HCT116 (cell line): ENCODE measurements at regions not wholly inside any gene's neighbourhood (a gene's known extent, or its start where the extent isn't known, plus 50 kb on each side); places are given as distances from the start of the nearest gene placed in this dataset.

Source experiments
- ATAC-seq: fragments of 200-7000 bp; cut with Tn5 transposase; 2 replicates; pipeline ENCODE4 v1.9.1; 2020; ENCODE audit warnings: mild to moderate bottlenecking, moderate library complexity
- BruUV-seq: library from RNA; stranded (reverse); fragments of 400-500 nt; replicated peaks from 2 replicates; lab custom pipeline; 2021; lab: Mats Ljungman, UMichigan
- CTCF ChIA-PET: fragments of 300-600 bp; sonication (Branson Sonifier 250); formaldehyde crosslinking; loops from one replicate; lab custom pipeline; 2021; ENCODE audit warnings: antibody characterized with exemption; lab: Charles Lee
- POLR2A ChIA-PET: fragments of 300-600, 350-600 bp; sonication (Branson Sonifier 250); formaldehyde crosslinking; loops from one replicate; lab custom pipeline; 2021; ENCODE audit warnings: antibody characterized with exemption; lab: Charles Lee
- RAD21 ChIA-PET, 2 experiments: fragments of 300-600 bp; sonication (Branson Sonifier 250); formaldehyde crosslinking; loops; one replicate each; lab custom pipeline; 2023; ENCODE audit warnings: low total read pairs in 2 of 2; ENCODE audit not compliant: uncharacterized antibody in 2 of 2, unreplicated experiment in 2 of 2, low non-redundant PET in 1 of 2; lab: Charles Lee
- DNase-seq: peaks from one replicate; pipeline ENCODE4 v3.0.0-alpha.2; 2010; ENCODE audit warnings: low read depth, low spot score
- H2AFZ ChIP-seq: fragments of 200-600 bp; shearing (Covaris generic), sonication (generic); 2 replicates; pipeline ENCODE4 v1.6.1; 2017; ENCODE audit warnings: low read depth, mixed run types, mixed read lengths, antibody characterized with exemption, low read length; ENCODE audit not compliant: poor library complexity, severe bottlenecking
- H3K27ac ChIP-seq: 2 replicates; pipeline ENCODE4 v1.5.1; 2012; ENCODE audit warnings: low read depth, low read length
- H3K27me3 ChIP-seq: fragments of 200-600 bp; sonication (generic); 2 replicates; pipeline ENCODE4 v1.6.1; 2016; ENCODE audit warnings: mixed run types, low read length, mixed read lengths; ENCODE audit not compliant: insufficient read depth
- H3K36me3 ChIP-seq, 2 experiments: fragments of 200-500 bp in 1 of 2; fragments of 200-600 bp in 1 of 2; sonication (Bioruptor generic) in 1 of 2; sonication (generic) in 1 of 2; 2 replicates each; pipeline versions ENCODE4 v1.5.1 to v1.6.1; 2014 to 2016; ENCODE audit warnings: low read length in 2 of 2, inconsistent platforms in 1 of 2, mixed read lengths in 1 of 2, mixed run types in 1 of 2; ENCODE audit not compliant: insufficient read depth in 2 of 2, control insufficient read depth in 1 of 2
- H3K4me1 ChIP-seq, 2 experiments: fragments of 200-600 bp in 1 of 2; sonication (generic) in 1 of 2; 2 replicates each; pipeline versions ENCODE4 v1.5.1 to v1.6.1; 2012 to 2017; ENCODE audit warnings: low read length in 2 of 2, inconsistent platforms in 1 of 2, mild to moderate bottlenecking in 1 of 2, mixed read lengths in 1 of 2, mixed run types in 1 of 2, moderate library complexity in 1 of 2; ENCODE audit not compliant: insufficient read depth in 2 of 2, control insufficient read depth in 1 of 2
- H3K4me2 ChIP-seq: fragments of 200-600 bp; sonication (generic); 2 replicates; pipeline ENCODE4 v1.6.1; 2017; ENCODE audit warnings: mixed run types, low read length, mixed read lengths
- H3K4me3 ChIP-seq, 2 experiments: fragments of 200-600 bp in 1 of 2; sonication (generic) in 1 of 2; replicated peaks in 1 of 2; 2 replicates each; pipeline ENCODE4 v1.5.1; 2011 to 2016; ENCODE audit warnings: low read length in 2 of 2, control low read depth in 1 of 2, low read depth in 1 of 2, mild to moderate bottlenecking in 1 of 2, mixed read lengths in 1 of 2, mixed run types in 1 of 2
- H3K79me2 ChIP-seq: fragments of 200-600 bp; sonication (generic); 2 replicates; pipeline ENCODE4 v1.6.1; 2017; ENCODE audit warnings: mild to moderate bottlenecking, mixed run types, low read length, moderate library complexity, mixed read lengths; ENCODE audit not compliant: insufficient read depth
- H3K9ac ChIP-seq: fragments of 200-600 bp; sonication (generic); 2 replicates; pipeline ENCODE4 v1.6.1; 2016; ENCODE audit warnings: low read length, mixed read lengths
- H3K9me2 ChIP-seq: fragments of 200-600 bp; sonication (generic), shearing (Covaris generic); 2 replicates; pipeline ENCODE4 v1.6.1; 2017; ENCODE audit warnings: mixed run types, mild to moderate bottlenecking, moderate library complexity; ENCODE audit not compliant: insufficient read depth
- H3K9me3 ChIP-seq, 2 experiments: fragments of 200-500 bp in 1 of 2; fragments of 200-600 bp in 1 of 2; sonication (Bioruptor generic) in 1 of 2; sonication (generic) in 1 of 2; 2 replicates each; pipeline ENCODE4 v1.6.1; 2014 to 2017; ENCODE audit warnings: low read length in 2 of 2, mixed read lengths in 2 of 2, inconsistent platforms in 1 of 2, low read depth in 1 of 2, mild to moderate bottlenecking in 1 of 2, mixed run types in 1 of 2, moderate library complexity in 1 of 2; ENCODE audit not compliant: control insufficient read depth in 1 of 2, insufficient read depth in 1 of 2
- H4K20me1 ChIP-seq: fragments of 200-600 bp; sonication (generic), shearing (Covaris generic); 2 replicates; pipeline ENCODE4 v1.6.1; 2017; ENCODE audit warnings: mixed run types, mild to moderate bottlenecking, moderate library complexity; ENCODE audit not compliant: insufficient read depth
- CEBPB ChIP-seq: IDR thresholded peaks from 2 replicates; pipeline ENCODE4 v1.6.1; 2012; ENCODE audit warnings: low read depth
- CTCF ChIP-seq, 3 experiments: fragments of 200-600 bp in 1 of 3; sonication (generic) in 1 of 3; IDR thresholded peaks in 2 of 3; conservative IDR thresholded peaks in 1 of 3; 2 replicates each; pipeline ENCODE4 v1.5.1; 2012 to 2017; ENCODE audit warnings: low read depth in 2 of 3, low read length in 2 of 3, antibody characterized with exemption in 1 of 3, borderline replicate concordance in 1 of 3, control low read depth in 1 of 3, mild to moderate bottlenecking in 1 of 3, mixed read lengths in 1 of 3, mixed run types in 1 of 3, moderate library complexity in 1 of 3; ENCODE audit not compliant: insufficient read depth in 1 of 3
- EGR1 ChIP-seq: IDR thresholded peaks from 2 replicates; pipeline ENCODE4 v1.6.1; 2012; ENCODE audit warnings: low read depth
- ELF1 ChIP-seq: IDR thresholded peaks from 2 replicates; pipeline ENCODE4 v1.6.1; 2012; ENCODE audit warnings: low read depth, borderline replicate concordance
- EZH2phosphoT487 ChIP-seq: fragments of 200-600 bp; IDR thresholded peaks from 2 replicates; pipeline ENCODE4 v1.6.1; 2018; ENCODE audit warnings: antibody characterized with exemption, borderline replicate concordance
- FOSL1 ChIP-seq: IDR thresholded peaks from 2 replicates; pipeline ENCODE4 v1.6.1; 2012; ENCODE audit warnings: low read depth
- JUND ChIP-seq: IDR thresholded peaks from 2 replicates; pipeline ENCODE4 v1.6.1; 2012
- POLR2AphosphoS5 ChIP-seq: IDR thresholded peaks from 2 replicates; pipeline ENCODE4 v1.6.1; 2011; ENCODE audit warnings: mild to moderate bottlenecking, low read depth, low read length, moderate library complexity
- RAD21 ChIP-seq: IDR thresholded peaks from 2 replicates; pipeline ENCODE4 v1.6.1; 2012; ENCODE audit warnings: low read depth, mild to moderate bottlenecking
- REST ChIP-seq: IDR thresholded peaks from 2 replicates; pipeline ENCODE4 v1.6.1; 2012; ENCODE audit warnings: low read depth
- SIN3A ChIP-seq: IDR thresholded peaks from 2 replicates; pipeline ENCODE4 v1.6.1; 2012; ENCODE audit warnings: low read depth
- SRF ChIP-seq: IDR thresholded peaks from 2 replicates; pipeline ENCODE4 v1.6.1; 2012; ENCODE audit warnings: low read depth
- TCF7L2 ChIP-seq: IDR thresholded peaks from 2 replicates; pipeline ENCODE4 v1.7.0; 2011; ENCODE audit warnings: borderline replicate concordance, inconsistent platforms; ENCODE audit not compliant: insufficient read depth, insufficient read length; ENCODE audit errors: extremely low read depth
- ZFX ChIP-seq: fragments of 450-650 bp; IDR thresholded peaks from 2 replicates; pipeline ENCODE4 v1.6.1; 2017
- intact Hi-C: fragments of 100-400 bp; cut with micrococcal nuclease; formaldehyde crosslinking; loops from 2 replicates; pipeline ENCODE4 v1.10.0; 2022

GRCh38 chr7:31408140-31408729, 67.7 kb upstream of the NEUROD6 start (continued):
- no peak for TF ChIP-seq CTCF (IDR thresholded peaks at IDR 0.05 in 2 of 3, conservative IDR thresholded peaks at IDR 0.05 in 1 of 3; ENCODE audit: borderline replicate concordance in 1 of 3, insufficient read depth in 1 of 3, low read depth in 2 of 3, low read length in 2 of 3)
- TF ChIP-seq JUND, result peak; percentile 54
- peak; percentile 56 for TF ChIP-seq FOSL1
- TF ChIP-seq POLR2AphosphoS5, result no peak
- no peak for TF ChIP-seq TCF7L2
- TF ChIP-seq RAD21, result no peak
- no peak for TF ChIP-seq ELF1

DNA sequence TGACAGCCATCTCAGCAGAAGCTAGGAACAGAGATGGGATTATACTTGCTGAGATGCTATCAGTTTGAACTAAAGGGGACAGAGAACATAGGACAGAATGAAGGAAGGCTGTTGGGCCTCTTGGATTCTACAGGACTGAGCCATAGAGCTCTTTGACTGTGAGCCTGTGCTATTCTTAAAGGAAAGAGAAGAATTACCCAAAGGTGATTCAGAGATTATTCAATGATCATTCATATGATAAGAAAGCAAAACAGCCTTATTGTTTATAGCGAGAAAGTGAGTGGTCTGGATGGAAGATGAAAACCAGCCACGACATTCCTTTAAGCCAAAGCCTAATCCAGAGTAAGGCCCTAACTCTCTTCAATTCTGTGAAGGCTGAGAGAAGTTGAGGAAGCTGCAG, 69.7 kb upstream of the NEUROD6 start:
- ChIA-PET RAD21 (no interaction called here), CTCF (no interaction called here), POLR2A (no interaction called here)
- ATAC-seq (no peak), DNase-seq (no peak)
- peaks cover 13% of the 10 kb centered on the region; the same call in 1 of the 2 replicates for H3K27me3 ChIP-seq
- H3K9me2 ChIP-seq, result 0 out of 2 replicates have a peak, but pooled peaks cover 2% of the 10 kb centered on the region
- intact Hi-C loops, result no loop called here
- H2AFZ ChIP-seq, result no peak overlapping the region
- peaks cover 0 to 7% of the 10 kb centered on the region in 2 experiments; a peak in 1 of 4 replicates for H3K4me1 ChIP-seq
- no TSS peak for BruUV-seq
- no peak overlapping the region for H3K27ac ChIP-seq
- no peak overlapping the region for H3K4me3 ChIP-seq
- H3K79me2 ChIP-seq, result no peaks in the 10 kb centered on the region
- no peak overlapping the region for H3K4me2 ChIP-seq
- H3K36me3 ChIP-seq, result no peaks in the 10 kb centered on the region
- no peaks in the 10 kb centered on the region for H3K9me3 ChIP-seq
- H4K20me1 ChIP-seq, result no peaks in the 10 kb centered on the region
- H3K9ac ChIP-seq, result no peak overlapping the region
- TF ChIP-seq TCF7L2, result no peak
- no peak for TF ChIP-seq EZH2phosphoT487
- no peak for TF ChIP-seq POLR2AphosphoS5
- TF ChIP-seq SRF, result no peak
- TF ChIP-seq EGR1, result no peak
- TF ChIP-seq SIN3A, result no peak
- no peak for TF ChIP-seq RAD21
- no peak for TF ChIP-seq JUND
- TF ChIP-seq CTCF (IDR thresholded peaks at IDR 0.05 in 2 of 3, conservative IDR thresholded peaks at IDR 0.05 in 1 of 3; ENCODE audit: borderline replicate concordance in 1 of 3, insufficient read depth in 1 of 3, low read depth in 2 of 3, low read length in 2 of 3), result no peak
- TF ChIP-seq REST, result no peak
- no peak for TF ChIP-seq ZFX
- TF ChIP-seq CEBPB, result no peak
- TF ChIP-seq ELF1, result no peak
